IgD-negative memory B cell (primary cell): ENCODE measurements at regions not wholly inside any gene's neighbourhood (a gene's known extent, or its start where the extent isn't known, plus 50 kb on each side); places are given as distances from the start of the nearest gene placed in this dataset.

Experiments
- H3K27ac Mint-ChIP-seq, 3 donors: one replicate each; pipeline ENCODE4 v1.8.0; 2020 to 2022; ENCODE audit warnings: mild to moderate bottlenecking in 3 of 3, mixed read lengths in 3 of 3, moderate library complexity in 1 of 3
- H3K27me3 Mint-ChIP-seq: one replicate; pipeline ENCODE4 v1.8.0; 2021; ENCODE audit warnings: mixed read lengths
- H3K36me3 Mint-ChIP-seq: one replicate; pipeline ENCODE4 v1.8.0; 2020; ENCODE audit warnings: mild to moderate bottlenecking, mixed read lengths
- H3K4me1 Mint-ChIP-seq, 3 donors: one replicate each; pipeline ENCODE4 v1.8.0; 2020 to 2022; ENCODE audit warnings: mixed read lengths in 3 of 3, mild to moderate bottlenecking in 1 of 3
- H3K4me3 Mint-ChIP-seq, 4 donors: one replicate each; pipeline ENCODE4 v1.8.0; 2020 to 2022; ENCODE audit warnings: mild to moderate bottlenecking in 4 of 4, mixed read lengths in 4 of 4, moderate library complexity in 3 of 4
- H3K9me3 Mint-ChIP-seq, 3 donors: one replicate each; pipeline ENCODE4 v1.8.0; 2020 to 2021; ENCODE audit warnings: mixed read lengths in 3 of 3, mild to moderate bottlenecking in 1 of 3

DNA sequence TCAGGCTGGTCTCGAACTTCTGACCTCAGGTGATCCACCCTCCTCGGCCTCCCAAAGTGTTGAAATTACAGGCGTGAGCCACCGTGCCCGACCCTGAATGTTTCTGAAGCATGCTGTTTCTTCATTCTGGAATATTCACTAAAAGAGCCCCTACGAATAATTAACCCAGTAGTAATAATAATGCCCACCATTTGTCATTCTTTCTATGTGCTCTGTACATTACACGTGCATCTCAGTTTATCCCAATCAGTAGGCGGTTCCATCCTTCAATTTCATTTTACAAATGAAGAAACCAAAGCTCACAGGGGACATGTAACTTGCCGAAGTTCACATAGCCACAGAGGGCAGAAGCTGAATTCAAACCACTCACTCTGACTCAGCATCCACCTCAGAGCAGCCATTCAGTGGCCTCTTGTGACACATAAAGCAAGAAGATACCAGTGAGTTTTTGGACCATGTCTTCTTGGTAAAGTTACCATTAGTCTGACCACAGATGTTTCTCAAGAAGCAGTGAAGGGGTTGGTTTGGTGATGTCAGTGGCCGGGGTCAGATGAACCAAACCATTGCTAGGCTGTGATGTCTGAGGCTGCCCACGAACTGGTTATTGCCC lies 71.9 kb upstream of the DUSP5 start:
- Mint-ChIP-seq H3K4me3 (no peak overlapping the region), H3K9me3 (no peaks in the 10 kb centered on the region), H3K27ac (peak overlapping the region in 1 of 3 donors; percentile 52), H3K4me1 (peaks cover 20 to 27% (median 27%) of the 10 kb centered on the region in 3 donors), H3K27me3 (peaks cover 12% of the 10 kb centered on the region), H3K36me3 (peaks cover 7% of the 10 kb centered on the region)

DNA sequence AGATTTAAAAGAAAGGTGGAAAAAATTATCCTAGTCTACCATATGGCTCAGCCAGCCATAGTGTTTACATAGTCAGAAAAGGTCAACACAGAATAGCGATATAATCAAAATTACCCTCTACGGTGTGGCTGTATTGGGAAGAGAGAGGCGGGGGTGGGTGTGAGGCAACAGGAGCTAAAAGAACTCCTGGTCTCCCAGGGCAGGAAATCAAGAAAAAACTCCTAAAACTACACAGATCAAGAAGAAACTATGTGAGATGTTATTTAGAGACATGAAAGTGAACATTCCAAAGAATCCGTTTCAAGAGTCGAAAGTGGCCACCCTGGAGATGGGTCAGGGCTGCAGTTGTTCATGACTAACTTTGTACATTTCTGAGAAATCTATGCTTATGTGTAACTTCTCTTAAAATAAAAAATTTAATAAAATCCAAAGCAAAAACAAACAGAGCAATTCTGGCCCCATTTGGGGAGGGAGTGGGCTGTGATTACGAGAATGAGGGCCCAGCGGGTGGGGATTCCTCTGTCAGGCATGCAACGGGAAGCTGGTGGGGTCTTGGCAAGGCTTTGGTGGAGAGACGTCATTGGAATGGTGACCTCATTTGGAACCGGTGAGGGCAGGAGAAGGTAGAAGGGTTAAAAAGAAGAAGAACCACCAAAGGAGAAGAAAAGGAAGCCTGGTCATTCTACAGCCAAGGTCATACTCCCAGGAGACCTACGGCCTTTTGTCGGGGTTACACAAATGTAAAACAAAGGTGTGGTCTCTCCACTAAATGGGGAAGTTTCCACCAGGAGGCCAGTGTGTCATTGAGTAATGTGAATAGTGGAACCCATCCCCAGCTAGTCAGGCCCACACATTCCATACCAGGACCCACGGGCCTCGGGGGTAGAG lies 71.2 kb upstream of the DUSP5 start:
- peak overlapping the region in 1 of 3 donors; percentile 68 for H3K27ac Mint-ChIP-seq
- peaks cover 5% of the 10 kb centered on the region for H3K27me3 Mint-ChIP-seq
- H3K4me3 Mint-ChIP-seq: peak overlapping the region in 1 of 4 donors; percentile 54
- H3K9me3 Mint-ChIP-seq: no peaks in the 10 kb centered on the region
- H3K4me1 Mint-ChIP-seq: peaks cover 16 to 22% (median 20%) of the 10 kb centered on the region in 3 donors
- H3K36me3 Mint-ChIP-seq: peaks cover 5% of the 10 kb centered on the region

DNA sequence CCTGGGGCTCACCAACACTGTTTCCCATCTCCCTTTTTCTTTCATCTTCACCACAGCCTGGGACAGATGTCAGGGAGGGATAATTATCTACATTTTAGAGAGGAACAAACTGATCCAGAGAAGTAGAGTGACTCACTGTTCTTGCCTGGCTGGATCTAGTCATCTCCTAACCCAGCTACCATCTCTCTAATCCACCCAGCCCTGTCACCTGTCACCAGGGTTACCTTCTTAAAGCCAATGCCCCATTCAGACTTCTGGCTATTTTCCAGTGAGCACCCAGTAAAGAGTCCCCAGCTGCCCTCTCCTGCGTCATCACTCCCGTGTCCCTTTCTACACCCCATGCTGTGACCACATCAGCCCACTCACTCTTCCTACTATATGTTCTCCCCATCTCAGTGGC lies 68.4 kb upstream of the DUSP5 start:
- Mint-ChIP-seq H3K9me3 (no peaks in the 10 kb centered on the region), H3K4me3 (no peak overlapping the region), H3K27ac (peak overlapping the region in 1 of 3 donors; percentile 6), H3K27me3 (peaks cover 12% of the 10 kb centered on the region), H3K4me1 (peaks cover 11 to 16% (median 12%) of the 10 kb centered on the region in 3 donors), H3K36me3 (peaks cover 5% of the 10 kb centered on the region)

DNA sequence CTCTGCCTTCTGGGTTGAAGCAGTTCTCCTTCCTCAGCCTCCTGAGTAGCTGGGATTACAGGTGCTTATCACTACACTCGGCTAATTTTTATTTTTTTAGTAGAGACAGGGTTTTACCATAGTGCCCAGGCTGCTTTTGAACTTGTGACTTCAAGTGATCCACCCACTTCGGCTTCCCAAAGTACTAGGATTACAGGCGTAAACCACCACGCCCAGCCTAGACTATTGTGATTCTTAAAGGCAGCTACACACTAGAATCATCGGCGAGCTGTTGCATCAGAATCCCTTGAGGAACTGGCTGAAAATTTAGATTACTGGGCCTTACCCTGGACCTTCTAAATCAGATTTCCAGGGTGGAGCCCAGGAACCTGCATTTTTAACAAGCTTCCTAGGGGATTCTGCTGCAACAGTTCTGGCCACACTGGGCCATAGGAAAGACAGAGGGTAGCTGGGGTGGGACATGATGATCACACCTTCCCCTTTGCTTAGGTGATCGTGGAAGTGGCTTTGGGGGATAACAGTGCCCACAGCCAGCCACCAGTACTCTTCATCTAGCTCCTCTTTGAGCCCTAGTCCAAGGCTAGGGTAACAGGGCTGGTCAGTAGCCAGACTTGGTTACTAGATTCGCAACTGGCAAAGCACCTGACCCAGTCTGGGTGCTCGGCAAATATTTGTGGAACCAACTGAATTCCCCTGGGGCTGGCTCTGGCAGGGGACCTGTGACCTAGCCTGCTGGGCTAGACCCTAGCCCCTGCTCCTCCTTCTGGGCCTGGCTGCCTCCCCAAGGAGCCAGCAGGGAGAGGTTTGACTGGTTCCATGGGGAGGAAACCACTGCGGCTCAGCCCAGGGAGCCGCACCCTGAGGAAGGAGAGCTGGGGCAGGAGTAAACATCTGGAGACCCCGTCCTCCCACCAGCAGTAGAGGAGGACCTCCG lies 67.1 kb upstream of the DUSP5 start:
- Mint-ChIP-seq H3K4me3 (no peak overlapping the region), H3K27ac (no peak overlapping the region), H3K4me1 (peaks cover 11 to 16% (median 11%) of the 10 kb centered on the region in 3 donors), H3K27me3 (peaks cover 12% of the 10 kb centered on the region), H3K36me3 (peaks cover 5% of the 10 kb centered on the region), H3K9me3 (no peaks in the 10 kb centered on the region)

DNA sequence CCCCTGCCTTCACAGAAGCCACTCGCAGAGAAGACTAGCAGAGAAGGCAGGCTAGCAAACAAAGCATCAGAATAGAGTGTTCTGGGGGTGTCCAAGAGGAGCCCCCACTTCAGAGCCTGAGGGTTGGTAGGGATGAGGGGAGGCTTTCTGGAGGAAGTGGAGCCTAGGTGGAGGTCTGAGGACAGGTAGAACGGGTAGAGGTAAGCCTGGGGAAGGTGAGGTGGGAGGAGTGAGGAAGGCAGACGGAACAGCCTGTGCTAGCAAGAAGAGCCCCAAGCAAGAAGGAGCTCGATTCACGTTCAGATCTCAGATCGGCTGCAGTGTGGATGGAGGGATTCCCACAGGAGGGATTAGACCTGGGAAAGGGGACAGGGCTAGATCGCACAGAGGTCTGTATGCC lies 66.0 kb upstream of the DUSP5 start:
- peaks cover 4 to 7% (median 6%) of the 10 kb centered on the region in 3 donors for H3K4me1 Mint-ChIP-seq
- H3K4me3 Mint-ChIP-seq: no peak overlapping the region
- no peak overlapping the region for H3K27ac Mint-ChIP-seq
- H3K9me3 Mint-ChIP-seq: no peaks in the 10 kb centered on the region
- H3K36me3 Mint-ChIP-seq: peaks cover 5% of the 10 kb centered on the region
- H3K27me3 Mint-ChIP-seq: peaks cover 12% of the 10 kb centered on the region

DNA sequence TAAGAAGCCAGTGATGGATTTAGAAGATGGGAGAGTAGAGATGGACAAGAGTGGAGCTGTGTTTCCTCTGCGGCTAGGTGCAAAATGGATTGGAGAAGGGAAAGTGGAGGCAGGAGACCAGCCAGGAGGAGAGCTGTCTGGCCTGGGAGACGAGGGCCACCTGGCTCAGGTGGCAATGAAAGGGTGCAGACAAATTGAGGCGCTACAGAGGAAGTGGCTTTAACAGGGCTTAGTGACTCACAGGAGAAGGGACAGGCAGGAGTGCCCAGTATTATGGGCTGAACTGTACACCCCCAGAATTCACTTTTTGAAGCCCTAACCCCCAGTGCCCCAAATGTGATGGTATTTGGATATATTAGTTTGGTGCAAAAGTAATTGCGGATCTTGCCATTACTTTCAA lies 65.6 kb upstream of the DUSP5 start:
- Mint-ChIP-seq H3K27ac (no peak overlapping the region), H3K9me3 (no peaks in the 10 kb centered on the region), H3K4me3 (no peak overlapping the region), H3K36me3 (peaks cover 5% of the 10 kb centered on the region), H3K27me3 (peaks cover 12% of the 10 kb centered on the region), H3K4me1 (peaks cover 0 to 3% (median 2%) of the 10 kb centered on the region in 3 donors)

DNA sequence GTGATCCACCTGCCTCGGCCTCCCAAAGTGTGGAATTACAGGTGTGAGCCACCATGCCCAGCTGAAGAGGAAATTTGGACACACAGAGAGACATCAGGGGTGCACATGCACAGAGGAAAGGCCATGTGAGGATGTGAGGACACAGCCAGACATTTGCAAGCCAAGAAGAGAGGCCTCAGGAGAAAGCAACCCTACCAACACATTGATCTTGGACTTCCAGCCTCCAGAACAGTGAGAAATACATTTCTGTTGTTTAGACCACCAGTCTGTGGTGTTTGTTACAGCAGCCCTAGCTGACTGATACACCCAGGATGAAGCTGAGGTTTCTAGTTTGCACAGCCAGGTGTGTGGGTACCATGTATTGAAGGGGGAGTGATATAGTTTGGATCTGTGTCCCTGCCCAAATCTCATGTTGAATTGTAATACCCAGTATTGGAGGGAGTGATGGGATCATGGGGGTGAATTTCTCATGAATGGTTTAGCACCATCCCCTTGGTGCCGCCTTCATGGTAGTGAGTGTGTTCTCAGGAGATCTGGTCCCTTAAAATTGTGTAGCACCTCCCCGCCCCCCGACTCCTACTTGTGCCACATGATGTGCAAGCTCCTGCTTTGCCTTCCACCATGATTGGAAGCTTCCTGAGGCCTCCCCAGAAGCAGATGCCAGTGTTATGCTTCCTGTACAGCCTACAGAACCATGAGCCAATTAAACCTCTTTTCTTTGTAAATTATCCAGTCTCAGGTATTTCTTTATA lies 64.7 kb upstream of the DUSP5 start:
- Mint-ChIP-seq H3K9me3 (no peaks in the 10 kb centered on the region), H3K4me1 (peaks cover 0 to 2% (median 2%) of the 10 kb centered on the region in 3 donors), H3K4me3 (no peak overlapping the region), H3K36me3 (peaks cover 5% of the 10 kb centered on the region), H3K27ac (peak overlapping the region in 1 of 3 donors; percentile 93), H3K27me3 (peaks cover 12% of the 10 kb centered on the region)

DNA sequence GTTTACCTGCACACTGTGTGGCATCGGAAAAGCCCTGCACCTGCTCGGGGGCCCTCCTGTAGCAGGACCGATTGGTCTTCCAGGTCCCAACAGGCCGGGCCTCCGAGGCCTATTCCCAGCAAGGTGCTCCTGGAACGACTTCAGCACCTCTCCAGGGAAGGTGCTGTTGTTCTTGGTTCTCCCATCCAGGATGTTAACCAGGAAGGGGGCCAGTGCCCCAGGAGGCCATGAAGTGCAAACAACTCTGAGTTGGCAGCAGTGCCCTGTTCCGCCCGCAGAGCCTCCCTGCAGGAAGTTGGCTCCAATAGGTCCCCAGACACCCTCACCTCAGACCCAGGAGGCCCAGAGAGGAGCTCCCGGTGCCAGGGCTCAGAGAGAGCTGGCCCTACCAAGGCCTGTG lies 64.0 kb upstream of the DUSP5 start:
- Mint-ChIP-seq H3K36me3 (peaks cover 5% of the 10 kb centered on the region), H3K9me3 (no peaks in the 10 kb centered on the region), H3K4me3 (no peak overlapping the region), H3K27ac (peak overlapping the region in 1 of 3 donors; percentile 93), H3K4me1 (peaks cover 0 to 2% (median 2%) of the 10 kb centered on the region in 3 donors), H3K27me3 (peaks cover 12% of the 10 kb centered on the region)

DNA sequence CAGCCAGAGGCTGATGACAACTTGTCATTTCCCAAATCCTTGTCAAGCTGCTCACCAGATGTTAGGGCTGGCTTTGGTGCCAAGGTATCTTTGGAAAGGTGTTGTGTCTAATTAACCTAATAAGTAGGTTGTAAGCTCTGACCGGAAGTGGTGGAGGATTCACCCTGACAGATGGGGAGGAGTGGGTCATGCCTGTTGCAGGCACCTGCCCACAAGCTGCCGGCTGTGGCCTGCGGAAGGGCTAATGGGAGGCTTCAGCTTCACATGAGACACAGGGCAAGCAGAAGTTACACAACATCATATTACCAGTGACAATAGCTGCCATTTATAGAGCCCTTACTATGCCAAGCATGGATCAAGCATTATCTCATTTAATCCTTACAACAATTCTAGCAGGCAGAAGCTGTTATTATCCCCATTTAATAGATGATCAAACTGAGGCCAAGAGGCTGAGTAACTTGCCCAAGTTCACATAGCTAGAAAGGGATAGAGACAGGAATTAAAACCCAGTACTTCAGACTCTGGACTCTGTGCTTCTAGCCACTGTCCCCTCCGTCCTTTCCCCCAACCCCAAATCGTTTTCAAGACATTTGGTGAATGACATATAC lies 63.1 kb upstream of the DUSP5 start:
- Mint-ChIP-seq H3K4me1 (peaks cover 0 to 2% (median 2%) of the 10 kb centered on the region in 3 donors), H3K9me3 (no peaks in the 10 kb centered on the region), H3K27ac (no peak overlapping the region), H3K4me3 (no peak overlapping the region), H3K36me3 (peaks cover 2% of the 10 kb centered on the region), H3K27me3 (peaks cover 12% of the 10 kb centered on the region)

DNA sequence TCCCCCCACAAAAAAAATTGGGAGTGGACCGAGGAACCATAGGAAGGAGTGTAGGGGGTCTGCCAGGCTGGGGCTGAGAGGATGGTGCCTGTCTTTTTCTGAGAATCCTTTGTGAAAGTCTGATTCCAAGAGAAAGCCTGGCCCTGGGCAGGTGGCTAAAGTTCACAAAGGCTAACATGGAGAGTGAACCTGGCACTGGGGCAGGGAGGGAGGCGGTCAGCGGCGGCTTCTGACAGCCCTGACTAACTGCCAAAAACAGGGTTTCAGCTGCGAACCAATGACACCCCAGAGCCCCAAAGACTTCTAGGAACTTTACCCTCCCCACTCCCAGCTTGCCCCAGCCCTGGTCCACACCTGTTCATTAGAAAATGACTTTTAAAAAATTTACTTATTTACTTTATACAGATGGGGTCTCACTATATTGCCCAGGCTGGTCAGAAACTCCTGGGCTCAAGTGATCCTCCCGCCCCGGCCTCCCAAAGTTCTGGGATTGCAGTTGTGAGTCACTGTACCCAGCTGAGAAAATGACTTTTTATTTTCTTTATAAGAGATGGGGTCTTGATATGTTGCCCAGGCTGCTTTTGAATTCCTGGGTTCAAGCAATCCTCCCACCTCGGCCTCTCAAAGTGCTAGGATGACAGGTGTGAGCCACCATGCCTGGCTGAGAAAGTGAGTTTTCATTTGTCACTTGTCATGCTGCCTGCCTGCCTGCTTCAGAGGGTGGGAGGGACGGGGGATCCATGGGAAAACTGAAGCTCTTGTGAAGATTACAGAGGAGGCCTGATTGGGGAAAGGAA lies 61.0 kb upstream of the DUSP5 start:
- no peaks in the 10 kb centered on the region for H3K9me3 Mint-ChIP-seq
- H3K36me3 Mint-ChIP-seq: no peaks in the 10 kb centered on the region
- H3K4me3 Mint-ChIP-seq: no peak overlapping the region
- peaks cover 10% of the 10 kb centered on the region for H3K27me3 Mint-ChIP-seq
- no peak overlapping the region for H3K27ac Mint-ChIP-seq
- H3K4me1 Mint-ChIP-seq: peaks cover 2 to 3% (median 3%) of the 10 kb centered on the region in 3 donors

DNA sequence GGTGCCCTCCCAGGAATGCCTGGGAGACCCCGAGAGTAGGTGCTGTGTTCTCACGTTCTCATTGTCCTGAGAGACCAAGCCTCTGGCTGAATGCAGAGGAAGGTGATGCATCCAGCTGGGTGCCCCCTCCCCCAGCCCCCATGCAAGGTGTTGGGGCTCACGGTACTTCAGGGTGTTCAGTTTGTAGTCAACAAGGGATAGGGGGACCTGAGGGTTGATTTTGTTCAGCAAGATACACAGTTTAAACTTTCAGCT lies 60.4 kb upstream of the DUSP5 start:
- Mint-ChIP-seq H3K9me3 (no peaks in the 10 kb centered on the region), H3K4me1 (peaks cover 6% of the 10 kb centered on the region in 3 donors), H3K27ac (no peak overlapping the region), H3K4me3 (no peak overlapping the region), H3K36me3 (no peaks in the 10 kb centered on the region), H3K27me3 (peaks cover 6% of the 10 kb centered on the region)

DNA sequence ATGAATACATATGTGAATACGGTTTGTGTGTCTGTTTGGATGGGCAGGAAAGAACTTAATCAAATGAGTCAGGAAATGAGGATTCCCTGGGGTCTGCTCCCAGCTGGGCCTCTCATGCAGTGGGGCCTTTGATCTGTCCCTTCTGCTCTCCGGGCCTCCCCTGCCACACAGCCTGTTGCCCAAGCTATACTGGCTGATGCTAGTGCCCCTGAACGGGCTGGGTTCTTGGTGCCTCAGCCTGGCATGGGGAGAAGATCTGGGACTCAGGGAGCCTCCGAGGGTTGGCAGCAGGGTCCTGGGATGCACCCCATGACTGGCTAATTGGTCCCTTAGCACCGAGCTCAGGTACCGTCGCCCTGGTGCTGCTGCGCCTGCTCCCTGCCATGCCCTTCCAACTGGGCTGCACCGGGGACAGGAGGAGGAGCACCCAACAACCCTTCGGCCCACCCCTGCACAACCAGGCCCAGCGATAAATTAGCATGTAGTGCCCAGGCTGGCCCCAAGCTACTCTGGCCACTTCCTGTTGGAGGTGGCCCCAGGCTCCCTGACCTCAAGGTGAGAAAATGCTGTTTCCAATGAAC lies 59.9 kb upstream of the DUSP5 start:
- Mint-ChIP-seq H3K27ac (no peak overlapping the region), H3K36me3 (no peaks in the 10 kb centered on the region), H3K4me3 (no peak overlapping the region), H3K9me3 (no peaks in the 10 kb centered on the region), H3K4me1 (peaks cover 6 to 7% (median 6%) of the 10 kb centered on the region in 3 donors), H3K27me3 (peaks cover 6% of the 10 kb centered on the region)

DNA sequence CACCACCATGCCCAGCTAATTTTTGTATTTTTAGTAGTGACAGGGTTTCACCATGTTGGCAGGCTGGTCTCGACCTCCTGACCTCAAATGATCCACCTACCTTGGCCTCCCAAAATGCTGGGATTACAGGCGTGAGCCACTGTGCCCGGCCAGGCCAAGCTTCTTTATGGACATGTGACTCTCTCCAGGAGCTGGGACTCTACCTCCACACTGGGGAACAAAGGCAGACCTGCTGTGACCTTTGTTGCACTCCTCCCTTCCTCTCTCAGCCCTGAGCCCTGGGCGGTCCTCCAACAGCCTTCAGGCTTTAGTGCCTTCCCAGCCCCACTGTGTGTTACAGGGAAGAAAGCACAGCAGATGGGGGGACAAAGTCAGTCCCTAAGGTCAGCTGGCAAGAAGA lies 55.0 kb upstream of the DUSP5 start:
- Mint-ChIP-seq H3K36me3 (no peaks in the 10 kb centered on the region), H3K4me3 (no peak overlapping the region), H3K27ac (no peak overlapping the region), H3K27me3 (peaks cover 9% of the 10 kb centered on the region), H3K4me1 (peaks cover 6 to 7% (median 6%) of the 10 kb centered on the region in 3 donors), H3K9me3 (no peaks in the 10 kb centered on the region)
